ENCODE measurements at regions not wholly inside any gene's neighbourhood (a gene's known extent, or its start where the extent isn't known, plus 50 kb on each side); places are given as distances from the start of the nearest gene placed in this dataset.
A peak's percentile ranks its signal among the peaks of the same experiment; 100 is the strongest.

- DNase-seq, result peak; percentile 41
Measured at GRCh38 chr1:26626994-26627393, 68.8 kb upstream of the ARID1A start.

- no peak for DNase-seq
Measured at GRCh38 chr1:26627954-26628353, 67.9 kb upstream of the ARID1A start.

GRCh38 chr1:26630634-26631033 is 65.2 kb upstream of the ARID1A start:
- DNase-seq, result no peak

GRCh38 chr1:26635800-26636199 is 60.0 kb upstream of the ARID1A start:
- peak; percentile 48 for DNase-seq

GRCh38 chr1:26645734-26646133 is 50.1 kb upstream of the ARID1A start:
- no peak for DNase-seq
